ENCODE measurements at regions not wholly inside any gene's neighbourhood (a gene's known extent, or its start where the extent isn't known, plus 50 kb on each side); places are given as distances from the start of the nearest gene placed in this dataset.

DNA sequence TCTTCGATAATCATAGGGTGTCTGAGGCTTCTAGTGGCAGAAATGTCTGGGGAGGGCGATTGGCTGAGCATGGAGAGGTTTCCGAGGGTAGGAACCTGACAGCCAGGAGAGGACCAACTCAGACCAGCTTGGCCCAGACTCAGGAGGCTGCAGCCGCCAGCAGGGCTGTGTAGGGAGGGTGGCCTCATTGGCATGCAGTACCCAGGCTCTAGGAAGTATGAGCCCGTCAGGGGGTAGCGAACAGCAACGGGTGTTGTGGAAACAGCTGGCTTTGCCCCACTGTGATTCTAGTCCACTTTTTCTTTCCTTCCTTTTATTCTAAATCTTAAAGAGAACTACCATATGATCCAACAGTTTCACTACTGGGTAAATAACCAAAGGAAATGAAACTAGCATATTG lies 103.3 kb downstream of the DIRAS3 start:
- RAD21 ChIA-PET (ENCODE audit: unreplicated experiment): no interaction called here

More for the DNA sequence above, 103.3 kb downstream of the DIRAS3 start:
- Histone ChIP-seq H4K20me1 (ENCODE audit: control insufficient read depth, insufficient read depth) (no peaks in the 10 kb centered on the region), H3K9me3 (replicated peaks; ENCODE audit: control insufficient read depth, insufficient read depth, low read length) (no peaks in the 10 kb centered on the region), H3K27ac (ENCODE audit: control insufficient read depth, insufficient read depth) (no peak overlapping the region), H3K4me2 (ENCODE audit: control insufficient read depth, insufficient read depth) (no peak overlapping the region), H3K36me3 (ENCODE audit: control insufficient read depth in 2 of 2, insufficient read depth in 2 of 2, low read length in 1 of 2) (no peaks in the 10 kb centered on the region), H3K79me2 (ENCODE audit: control insufficient read depth, insufficient read depth, low read length) (no peaks in the 10 kb centered on the region), H3K4me3 (no peak overlapping the region), H3K4me1 (ENCODE audit: control insufficient read depth, insufficient read depth, low read length) (no peaks in the 10 kb centered on the region), H3K27me3 (replicated peaks in 1 of 2; ENCODE audit: control insufficient read depth in 2 of 2, insufficient read depth in 2 of 2, low read length in 1 of 2) (no peaks in the 10 kb centered on the region), H2AFZ (ENCODE audit: control insufficient read depth, low read depth, low read length) (no peak overlapping the region), H3K9ac (ENCODE audit: control insufficient read depth, insufficient read depth, low read length) (no peak overlapping the region)
- FAIRE-seq: no peak
- SMC1A ChIA-PET (ENCODE audit: uncharacterized antibody, unreplicated experiment): interaction anchor here (1.2 kb wide), 1 partner anchor 18 kb away, joined by 3 read pairs; no protein-coding TSS in a partner anchor
- DNase-seq (ENCODE audit: low read depth, low spot score): no peak
- TF ChIP-seq CREB1 (IDR thresholded peaks at IDR 0.05; ENCODE audit: low read depth): no peak
- no peak for TF ChIP-seq ZNF622 (IDR thresholded peaks at IDR 0.05)
- no peak for TF ChIP-seq CREM (IDR thresholded peaks at IDR 0.05; ENCODE audit: low read depth)
- TF ChIP-seq ATF7 (IDR thresholded peaks at IDR 0.05; ENCODE audit: low read depth): no peak
- TF ChIP-seq, protein P1, sequence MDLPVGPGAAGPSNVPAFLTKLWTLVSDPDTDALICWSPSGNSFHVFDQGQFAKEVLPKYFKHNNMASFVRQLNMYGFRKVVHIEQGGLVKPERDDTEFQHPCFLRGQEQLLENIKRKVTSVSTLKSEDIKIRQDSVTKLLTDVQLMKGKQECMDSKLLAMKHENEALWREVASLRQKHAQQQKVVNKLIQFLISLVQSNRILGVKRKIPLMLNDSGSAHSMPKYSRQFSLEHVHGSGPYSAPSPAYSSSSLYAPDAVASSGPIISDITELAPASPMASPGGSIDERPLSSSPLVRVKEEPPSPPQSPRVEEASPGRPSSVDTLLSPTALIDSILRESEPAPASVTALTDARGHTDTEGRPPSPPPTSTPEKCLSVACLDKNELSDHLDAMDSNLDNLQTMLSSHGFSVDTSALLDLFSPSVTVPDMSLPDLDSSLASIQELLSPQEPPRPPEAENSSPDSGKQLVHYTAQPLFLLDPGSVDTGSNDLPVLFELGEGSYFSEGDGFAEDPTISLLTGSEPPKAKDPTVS (IDR thresholded peaks at IDR 0.05; ENCODE audit: low read depth, low read length): no peak
- TF ChIP-seq NRF1 (conservative IDR thresholded peaks at IDR 0.05; ENCODE audit: low read depth, low read length): no peak
- TF ChIP-seq NFXL1 (IDR thresholded peaks at IDR 0.05; ENCODE audit: borderline replicate concordance): no peak
- TF ChIP-seq, protein P2, sequence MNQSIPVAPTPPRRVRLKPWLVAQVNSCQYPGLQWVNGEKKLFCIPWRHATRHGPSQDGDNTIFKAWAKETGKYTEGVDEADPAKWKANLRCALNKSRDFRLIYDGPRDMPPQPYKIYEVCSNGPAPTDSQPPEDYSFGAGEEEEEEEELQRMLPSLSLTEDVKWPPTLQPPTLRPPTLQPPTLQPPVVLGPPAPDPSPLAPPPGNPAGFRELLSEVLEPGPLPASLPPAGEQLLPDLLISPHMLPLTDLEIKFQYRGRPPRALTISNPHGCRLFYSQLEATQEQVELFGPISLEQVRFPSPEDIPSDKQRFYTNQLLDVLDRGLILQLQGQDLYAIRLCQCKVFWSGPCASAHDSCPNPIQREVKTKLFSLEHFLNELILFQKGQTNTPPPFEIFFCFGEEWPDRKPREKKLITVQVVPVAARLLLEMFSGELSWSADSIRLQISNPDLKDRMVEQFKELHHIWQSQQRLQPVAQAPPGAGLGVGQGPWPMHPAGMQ (IDR thresholded peaks at IDR 0.05; ENCODE audit: borderline replicate concordance): no peak
- TF ChIP-seq, protein P3, sequence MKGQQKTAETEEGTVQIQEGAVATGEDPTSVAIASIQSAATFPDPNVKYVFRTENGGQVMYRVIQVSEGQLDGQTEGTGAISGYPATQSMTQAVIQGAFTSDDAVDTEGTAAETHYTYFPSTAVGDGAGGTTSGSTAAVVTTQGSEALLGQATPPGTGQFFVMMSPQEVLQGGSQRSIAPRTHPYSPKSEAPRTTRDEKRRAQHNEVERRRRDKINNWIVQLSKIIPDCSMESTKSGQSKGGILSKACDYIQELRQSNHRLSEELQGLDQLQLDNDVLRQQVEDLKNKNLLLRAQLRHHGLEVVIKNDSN (IDR thresholded peaks at IDR 0.05; ENCODE audit: borderline replicate concordance, extremely low read length, insufficient read depth, low read depth, low read length): no peak
- TF ChIP-seq, protein P4, sequence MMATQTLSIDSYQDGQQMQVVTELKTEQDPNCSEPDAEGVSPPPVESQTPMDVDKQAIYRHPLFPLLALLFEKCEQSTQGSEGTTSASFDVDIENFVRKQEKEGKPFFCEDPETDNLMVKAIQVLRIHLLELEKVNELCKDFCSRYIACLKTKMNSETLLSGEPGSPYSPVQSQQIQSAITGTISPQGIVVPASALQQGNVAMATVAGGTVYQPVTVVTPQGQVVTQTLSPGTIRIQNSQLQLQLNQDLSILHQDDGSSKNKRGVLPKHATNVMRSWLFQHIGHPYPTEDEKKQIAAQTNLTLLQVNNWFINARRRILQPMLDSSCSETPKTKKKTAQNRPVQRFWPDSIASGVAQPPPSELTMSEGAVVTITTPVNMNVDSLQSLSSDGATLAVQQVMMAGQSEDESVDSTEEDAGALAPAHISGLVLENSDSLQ (IDR thresholded peaks at IDR 0.05): no peak
- WGBS (ENCODE audit: insufficient coverage, insufficient replicate concordance, low lambda C conversion rate, missing lambda C conversion rate): 2% methylated on average over 7 of the region's 7 CpGs
- CTCF ChIA-PET: no interaction called here
- POLR2A ChIA-PET: no interaction called here
- in situ Hi-C loops (cut with MboI) (no loop called here), intact Hi-C loops (cut with micrococcal nuclease; ENCODE audit: unreplicated experiment) (no loop called here)
- no peak for ATAC-seq
- BruUV-seq (replicated peaks): no TSS peak
